Osteocyte (in vitro differentiated cells): ENCODE measurements at regions not wholly inside any gene's neighbourhood (a gene's known extent, or its start where the extent isn't known, plus 50 kb on each side); places are given as distances from the start of the nearest gene placed in this dataset.

Experiments
- DNase-seq: peaks from one replicate; pipeline ENCODE4 v3.0.0; 2021; ENCODE audit warnings: mixed read lengths; ENCODE audit not compliant: unreplicated experiment; ENCODE audit errors: extremely low spot score
- H3K27ac Mint-ChIP-seq: one replicate; pipeline ENCODE4 v1.8.0; 2021; ENCODE audit warnings: mild to moderate bottlenecking, mixed read lengths; ENCODE audit not compliant: unreplicated experiment
- H3K27me3 Mint-ChIP-seq: one replicate; pipeline ENCODE4 v1.8.0; 2021; ENCODE audit warnings: mixed read lengths; ENCODE audit not compliant: unreplicated experiment
- H3K36me3 Mint-ChIP-seq: one replicate; pipeline ENCODE4 v1.8.0; 2021; ENCODE audit warnings: mixed read lengths; ENCODE audit not compliant: unreplicated experiment
- H3K4me1 Mint-ChIP-seq: one replicate; pipeline ENCODE4 v1.8.0; 2021; ENCODE audit warnings: mixed read lengths; ENCODE audit not compliant: unreplicated experiment
- H3K4me3 Mint-ChIP-seq: one replicate; pipeline ENCODE4 v1.8.0; 2021; ENCODE audit warnings: mild to moderate bottlenecking, moderate library complexity, mixed read lengths; ENCODE audit not compliant: unreplicated experiment
- H3K9me3 Mint-ChIP-seq: one replicate; pipeline ENCODE4 v1.8.0; 2021; ENCODE audit warnings: mixed read lengths; ENCODE audit not compliant: unreplicated experiment
- CTCF ChIP-seq: fragments of 200-600 bp; sonication (generic); IDR thresholded peaks from 2 replicates; pipeline ENCODE4 v1.5.0; 2021; ENCODE audit warnings: antibody characterized with exemption, mild to moderate bottlenecking, moderate library complexity

- Mint-ChIP-seq H3K9me3 (no peaks in the 10 kb centered on the region), H3K36me3 (no peaks in the 10 kb centered on the region), H3K27me3 (peaks cover 32% of the 10 kb centered on the region), H3K27ac (no peak overlapping the region), H3K4me3 (no peak overlapping the region), H3K4me1 (no peaks in the 10 kb centered on the region)
- no peak for TF ChIP-seq CTCF
- DNase-seq: no peak
Measured at GRCh38 chr1:114214016-114214415, 60.3 kb upstream of the SYT6 start.

GRCh38 chr1:114209971-114210370 is 56.3 kb upstream of the SYT6 start:
- H3K9me3 Mint-ChIP-seq: no peaks in the 10 kb centered on the region
- no peak overlapping the region for H3K4me3 Mint-ChIP-seq
- TF ChIP-seq CTCF: no peak
- peaks cover 45% of the 10 kb centered on the region for H3K27me3 Mint-ChIP-seq
- DNase-seq: no peak
- no peaks in the 10 kb centered on the region for H3K4me1 Mint-ChIP-seq
- no peaks in the 10 kb centered on the region for H3K36me3 Mint-ChIP-seq
- H3K27ac Mint-ChIP-seq: no peak overlapping the region

- no peak for TF ChIP-seq CTCF
- Mint-ChIP-seq H3K27ac (no peak overlapping the region), H3K27me3 (peaks cover 47% of the 10 kb centered on the region), H3K4me1 (no peaks in the 10 kb centered on the region), H3K9me3 (no peaks in the 10 kb centered on the region), H3K36me3 (no peaks in the 10 kb centered on the region), H3K4me3 (no peak overlapping the region)
- DNase-seq: no peak
Measured at GRCh38 chr1:114208714-114209113, 55.0 kb upstream of the SYT6 start.

GRCh38 chr1:114208106-114208505 is 54.4 kb upstream of the SYT6 start:
- no peak for TF ChIP-seq CTCF
- no peak overlapping the region for H3K27ac Mint-ChIP-seq
- no peak for DNase-seq
- H3K27me3 Mint-ChIP-seq: peaks cover 45% of the 10 kb centered on the region
- no peaks in the 10 kb centered on the region for H3K9me3 Mint-ChIP-seq
- H3K4me1 Mint-ChIP-seq: no peaks in the 10 kb centered on the region
- H3K36me3 Mint-ChIP-seq: no peaks in the 10 kb centered on the region
- H3K4me3 Mint-ChIP-seq: no peak overlapping the region

GRCh38 chr1:114207635-114208034 is 54.0 kb upstream of the SYT6 start:
- TF ChIP-seq CTCF: no peak
- Mint-ChIP-seq H3K27ac (no peak overlapping the region), H3K4me3 (no peak overlapping the region), H3K36me3 (no peaks in the 10 kb centered on the region), H3K9me3 (no peaks in the 10 kb centered on the region), H3K4me1 (no peaks in the 10 kb centered on the region), H3K27me3 (peaks cover 41% of the 10 kb centered on the region)
- DNase-seq: no peak
